Neural progenitor cell (in vitro differentiated cells): ENCODE measurements at regions not wholly inside any gene's neighbourhood (a gene's known extent, or its start where the extent isn't known, plus 50 kb on each side); places are given as distances from the start of the nearest gene placed in this dataset.

Experiments
- DNase-seq: peaks from one replicate; pipeline ENCODE4 v3.0.0-alpha.2; 2016; ENCODE audit warnings: low spot score
- H2AFZ ChIP-seq: fragments of 200-600 bp; sonication (generic); replicated peaks from 2 replicates; pipeline ENCODE4 v1.6.1; 2016; ENCODE audit warnings: antibody characterized with exemption
- H3F3A ChIP-seq: fragments of 200-600 bp; sonication (generic); 2 replicates; pipeline ENCODE4 v1.6.1; 2016; ENCODE audit warnings: antibody characterized with exemption, low read depth
- H3K27ac ChIP-seq: fragments of 200-600 bp; sonication (generic); 2 replicates; pipeline ENCODE4 v1.5.1; 2016; ENCODE audit warnings: mild to moderate bottlenecking
- H3K27me3 ChIP-seq: fragments of 200-600 bp; sonication (generic); 2 replicates; pipeline ENCODE4 v1.6.1; 2016; ENCODE audit warnings: mild to moderate bottlenecking, moderate library complexity
- H3K36me3 ChIP-seq: fragments of 200-600 bp; sonication (generic); 2 replicates; pipeline ENCODE4 v1.5.1; 2016
- H3K4me1 ChIP-seq: fragments of 200-600 bp; sonication (generic); 2 replicates; pipeline ENCODE4 v1.6.1; 2016; ENCODE audit warnings: mixed run types
- H3K4me2 ChIP-seq: fragments of 200-600 bp; sonication (generic); 2 replicates; pipeline ENCODE4 v1.6.1; 2016
- H3K4me3 ChIP-seq: fragments of 200-600 bp; sonication (generic); 2 replicates; pipeline ENCODE4 v1.5.1; 2016
- H3K79me2 ChIP-seq: fragments of 200-600 bp; sonication (generic); 2 replicates; pipeline ENCODE4 v1.6.1; 2016; ENCODE audit warnings: low read depth
- H3K9ac ChIP-seq: fragments of 200-600 bp; sonication (generic); 2 replicates; pipeline ENCODE4 v1.6.1; 2016
- H3K9me3 ChIP-seq: fragments of 200-600 bp; sonication (generic); 2 replicates; pipeline ENCODE4 v1.5.1; 2016; ENCODE audit warnings: low read depth
- H4K20me1 ChIP-seq: fragments of 200-600 bp; sonication (generic); 2 replicates; pipeline ENCODE4 v1.6.1; 2016; ENCODE audit warnings: low read depth
- H3K27ac Mint-ChIP-seq: 3 replicates; pipeline ENCODE4 v1.8.0; 2021; ENCODE audit warnings: mixed read lengths
- H3K27me3 Mint-ChIP-seq: 2 replicates; pipeline ENCODE4 v1.8.0; 2022; ENCODE audit warnings: low read depth, mild to moderate bottlenecking, inconsistent platforms, moderate library complexity, mixed read lengths; ENCODE audit not compliant: insufficient read depth
- H3K36me3 Mint-ChIP-seq: 3 replicates; pipeline ENCODE4 v1.8.0; 2021; ENCODE audit warnings: mixed read lengths
- H3K4me1 Mint-ChIP-seq: 3 replicates; pipeline ENCODE4 v1.8.0; 2021; ENCODE audit warnings: mixed read lengths
- H3K4me3 Mint-ChIP-seq: 3 replicates; pipeline ENCODE4 v1.8.0; 2021; ENCODE audit warnings: mild to moderate bottlenecking, moderate library complexity, mixed read lengths
- H3K9me3 Mint-ChIP-seq: 3 replicates; pipeline ENCODE4 v1.8.0; 2020; ENCODE audit warnings: mixed read lengths
- EZH2 ChIP-seq: fragments of 200-600 bp; sonication (generic); IDR thresholded peaks from 2 replicates; pipeline ENCODE4 v1.6.1; 2017; ENCODE audit warnings: antibody characterized with exemption, mild to moderate bottlenecking, moderate library complexity
- EZH2phosphoT487 ChIP-seq: fragments of 200-600 bp; sonication (generic); IDR thresholded peaks from 2 replicates; pipeline ENCODE4 v1.6.1; 2017; ENCODE audit warnings: antibody characterized with exemption
- TF ChIP-seq, protein P1 (sequence below): fragments of 200-600 bp; sonication (generic); IDR thresholded peaks from 2 replicates; pipeline ENCODE4 v1.5.1; 2017; ENCODE audit warnings: antibody characterized with exemption, mild to moderate bottlenecking

- no peak for DNase-seq
- Mint-ChIP-seq H3K36me3 (no peaks in the 10 kb centered on the region), H3K4me1 (no peaks in the 10 kb centered on the region), H3K27me3 (no peaks in the 10 kb centered on the region), H3K9me3 (no peaks in the 10 kb centered on the region), H3K4me3 (no peak overlapping the region), H3K27ac (no peak overlapping the region)
- H2AFZ ChIP-seq: no peak overlapping the region
- no peaks in the 10 kb centered on the region for H3K36me3 ChIP-seq
- H3K79me2 ChIP-seq: no peaks in the 10 kb centered on the region
- no peak overlapping the region for H3K4me2 ChIP-seq
- no peak overlapping the region for H3K9ac ChIP-seq
- no peaks in the 10 kb centered on the region for H3K4me1 ChIP-seq
- peaks cover 9% of the 10 kb centered on the region for H4K20me1 ChIP-seq
- no peak overlapping the region for H3K4me3 ChIP-seq
- no peaks in the 10 kb centered on the region for H3K27me3 ChIP-seq
- TF ChIP-seq EZH2phosphoT487: no peak
- TF ChIP-seq, protein P1, sequence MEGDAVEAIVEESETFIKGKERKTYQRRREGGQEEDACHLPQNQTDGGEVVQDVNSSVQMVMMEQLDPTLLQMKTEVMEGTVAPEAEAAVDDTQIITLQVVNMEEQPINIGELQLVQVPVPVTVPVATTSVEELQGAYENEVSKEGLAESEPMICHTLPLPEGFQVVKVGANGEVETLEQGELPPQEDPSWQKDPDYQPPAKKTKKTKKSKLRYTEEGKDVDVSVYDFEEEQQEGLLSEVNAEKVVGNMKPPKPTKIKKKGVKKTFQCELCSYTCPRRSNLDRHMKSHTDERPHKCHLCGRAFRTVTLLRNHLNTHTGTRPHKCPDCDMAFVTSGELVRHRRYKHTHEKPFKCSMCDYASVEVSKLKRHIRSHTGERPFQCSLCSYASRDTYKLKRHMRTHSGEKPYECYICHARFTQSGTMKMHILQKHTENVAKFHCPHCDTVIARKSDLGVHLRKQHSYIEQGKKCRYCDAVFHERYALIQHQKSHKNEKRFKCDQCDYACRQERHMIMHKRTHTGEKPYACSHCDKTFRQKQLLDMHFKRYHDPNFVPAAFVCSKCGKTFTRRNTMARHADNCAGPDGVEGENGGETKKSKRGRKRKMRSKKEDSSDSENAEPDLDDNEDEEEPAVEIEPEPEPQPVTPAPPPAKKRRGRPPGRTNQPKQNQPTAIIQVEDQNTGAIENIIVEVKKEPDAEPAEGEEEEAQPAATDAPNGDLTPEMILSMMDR: no peak
- TF ChIP-seq EZH2: no peak
- H3K9me3 ChIP-seq: no peaks in the 10 kb centered on the region
- H3K27ac ChIP-seq: no peak overlapping the region
- H3F3A ChIP-seq: no peaks in the 10 kb centered on the region
Observed at GRCh38 chr10:94065362-94065761, 71.6 kb downstream of the PLCE1 start.

DNA sequence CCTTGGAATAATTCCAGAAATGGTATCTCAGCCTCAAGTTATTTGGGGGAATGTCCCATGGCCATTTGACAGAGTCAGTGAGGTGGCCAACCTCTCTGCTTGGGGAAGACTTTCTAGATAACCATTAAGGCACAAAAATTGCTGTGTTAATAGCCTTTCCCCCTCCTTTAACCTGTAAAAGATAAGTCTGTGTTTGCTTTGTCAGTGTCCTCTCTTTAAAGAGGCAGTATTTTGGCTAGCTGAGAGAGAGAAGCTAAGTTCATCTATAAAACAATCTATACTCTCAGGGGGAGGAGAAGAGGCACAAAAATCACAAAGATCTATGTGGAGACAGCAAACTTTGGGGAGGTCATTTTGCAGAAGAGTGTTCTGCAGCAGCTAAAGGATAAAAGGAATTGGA, 72.1 kb downstream of the PLCE1 start:
- H3K4me3 ChIP-seq: no peak overlapping the region
- H3K4me3 Mint-ChIP-seq: no peak overlapping the region

DNA sequence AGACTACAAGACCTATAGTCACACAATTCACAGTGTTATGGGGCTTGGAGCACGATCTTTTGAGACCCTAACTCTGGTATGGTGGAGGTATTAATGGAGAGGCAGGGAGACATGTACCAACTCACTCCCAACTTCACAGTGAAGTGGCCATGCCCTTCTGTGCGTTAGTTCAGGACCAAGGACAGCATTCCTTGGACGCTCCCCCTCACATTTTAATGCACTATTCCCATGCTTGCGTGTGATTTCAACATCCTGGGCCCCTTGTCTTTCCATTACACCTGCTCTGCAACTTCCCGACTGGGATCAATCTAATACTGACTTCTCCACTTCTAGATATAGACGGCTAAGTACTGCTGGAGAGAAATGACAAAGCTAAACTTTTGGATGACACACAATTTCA, 72.7 kb downstream of the PLCE1 start:
- TF ChIP-seq EZH2phosphoT487: no peak
- no peak for TF ChIP-seq EZH2
- TF ChIP-seq, protein P1: no peak
- no peaks in the 10 kb centered on the region for H3K36me3 ChIP-seq
- Mint-ChIP-seq H3K9me3 (no peaks in the 10 kb centered on the region), H3K4me3 (no peak overlapping the region), H3K4me1 (no peaks in the 10 kb centered on the region), H3K27ac (no peak overlapping the region), H3K27me3 (no peaks in the 10 kb centered on the region), H3K36me3 (no peaks in the 10 kb centered on the region)
- no peak overlapping the region for H3K4me2 ChIP-seq
- H3F3A ChIP-seq: no peaks in the 10 kb centered on the region
- H3K4me3 ChIP-seq: no peak overlapping the region
- H3K27me3 ChIP-seq: no peaks in the 10 kb centered on the region
- peak; percentile 77 for DNase-seq
- H2AFZ ChIP-seq: no peak overlapping the region
- no peak overlapping the region for H3K27ac ChIP-seq
- no peaks in the 10 kb centered on the region for H3K9me3 ChIP-seq
- peaks cover 9% of the 10 kb centered on the region for H4K20me1 ChIP-seq
- H3K9ac ChIP-seq: no peak overlapping the region
- H3K4me1 ChIP-seq: no peaks in the 10 kb centered on the region
- H3K79me2 ChIP-seq: no peaks in the 10 kb centered on the region

More for the DNA sequence above, 72.1 kb downstream of the PLCE1 start:
- Histone ChIP-seq H3K79me2 (no peaks in the 10 kb centered on the region), H3K4me2 (no peak overlapping the region), H2AFZ (no peak overlapping the region), H3K27me3 (no peaks in the 10 kb centered on the region), H4K20me1 (peaks cover 9% of the 10 kb centered on the region), H3K36me3 (no peaks in the 10 kb centered on the region), H3K9me3 (no peaks in the 10 kb centered on the region), H3K9ac (no peak overlapping the region), H3K27ac (no peak overlapping the region), H3K4me1 (no peaks in the 10 kb centered on the region), H3F3A (no peaks in the 10 kb centered on the region)
- H3K27me3 Mint-ChIP-seq: no peaks in the 10 kb centered on the region
- no peak for TF ChIP-seq EZH2phosphoT487
- TF ChIP-seq, protein P1: no peak
- TF ChIP-seq EZH2: no peak
- H3K36me3 Mint-ChIP-seq: no peaks in the 10 kb centered on the region
- no peak overlapping the region for H3K27ac Mint-ChIP-seq
- H3K4me1 Mint-ChIP-seq: no peaks in the 10 kb centered on the region
- H3K9me3 Mint-ChIP-seq: no peaks in the 10 kb centered on the region
- DNase-seq: no peak

DNA sequence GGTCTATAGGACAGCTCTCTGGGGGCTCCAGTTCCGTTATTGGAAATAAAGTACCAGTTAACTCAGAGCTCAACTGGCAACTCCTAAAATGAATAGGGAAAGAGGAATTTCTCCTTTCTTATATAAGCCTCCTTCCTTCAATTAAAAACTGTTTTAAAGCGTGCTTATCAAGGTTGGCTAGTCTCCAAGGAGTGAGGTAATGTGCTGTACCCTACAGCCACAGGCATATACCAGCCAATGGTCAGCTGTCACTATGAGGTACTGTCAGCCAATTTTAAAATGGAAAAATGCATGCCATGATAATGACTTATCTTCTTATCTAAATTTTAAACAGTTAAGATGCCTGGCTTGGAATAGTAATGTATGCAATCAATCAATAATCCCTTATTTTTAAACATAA, 76.2 kb downstream of the PLCE1 start:
- no peak overlapping the region for H3K4me3 ChIP-seq
- H3K4me1 ChIP-seq: no peaks in the 10 kb centered on the region
- no peaks in the 10 kb centered on the region for H3F3A ChIP-seq
- H3K4me1 Mint-ChIP-seq: no peaks in the 10 kb centered on the region
- H3K27me3 Mint-ChIP-seq: no peaks in the 10 kb centered on the region
- H3K9me3 ChIP-seq: no peaks in the 10 kb centered on the region
- DNase-seq: no peak
- no peak overlapping the region for H3K4me3 Mint-ChIP-seq
- no peaks in the 10 kb centered on the region for H3K9me3 Mint-ChIP-seq
- no peak overlapping the region for H3K4me2 ChIP-seq
- TF ChIP-seq EZH2phosphoT487 (no peak), EZH2 (no peak)
- TF ChIP-seq, protein P1: no peak
- peaks cover 9% of the 10 kb centered on the region for H4K20me1 ChIP-seq
- no peak overlapping the region for H3K27ac ChIP-seq
- H3K79me2 ChIP-seq: no peaks in the 10 kb centered on the region
- no peaks in the 10 kb centered on the region for H3K27me3 ChIP-seq
- H3K9ac ChIP-seq: no peak overlapping the region
- no peaks in the 10 kb centered on the region for H3K36me3 ChIP-seq
- H3K27ac Mint-ChIP-seq: no peak overlapping the region
- H3K36me3 Mint-ChIP-seq: no peaks in the 10 kb centered on the region
- H2AFZ ChIP-seq: no peak overlapping the region
